ENCODE measurements at regions not wholly inside any gene's neighbourhood (a gene's known extent, or its start where the extent isn't known, plus 50 kb on each side); places are given as distances from the start of the nearest gene placed in this dataset.

DNA sequence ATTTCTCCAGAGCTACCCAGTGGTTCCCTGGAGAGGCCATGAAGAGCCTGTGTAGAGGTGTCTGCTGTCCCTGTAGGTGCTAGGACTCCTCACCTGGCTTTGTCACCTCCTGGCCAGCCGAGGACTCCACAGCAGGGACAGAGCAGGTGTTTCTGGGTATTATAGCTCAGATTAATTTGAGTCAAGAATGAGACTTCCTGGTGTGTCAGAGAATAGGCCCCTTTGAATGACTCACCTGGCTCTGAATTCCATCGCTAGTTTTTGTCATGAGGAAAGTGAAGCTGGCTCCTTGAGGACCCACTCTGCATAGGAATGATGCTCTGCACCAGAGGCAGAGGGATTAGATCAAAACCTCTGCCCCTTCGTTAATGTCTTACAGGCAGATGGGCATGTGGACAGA, 167.5 kb upstream of the TOPAZ1 start:
- DNase-seq (ENCODE audit: low read depth) = no peak
- no peak for TF ChIP-seq CTCF (IDR thresholded peaks at IDR 0.05; ENCODE audit: insufficient read depth, low read depth, low read length, missing control alignments)
- H3K4me3 ChIP-seq (ENCODE audit: low read depth, low read length) = no peak overlapping the region

DNA sequence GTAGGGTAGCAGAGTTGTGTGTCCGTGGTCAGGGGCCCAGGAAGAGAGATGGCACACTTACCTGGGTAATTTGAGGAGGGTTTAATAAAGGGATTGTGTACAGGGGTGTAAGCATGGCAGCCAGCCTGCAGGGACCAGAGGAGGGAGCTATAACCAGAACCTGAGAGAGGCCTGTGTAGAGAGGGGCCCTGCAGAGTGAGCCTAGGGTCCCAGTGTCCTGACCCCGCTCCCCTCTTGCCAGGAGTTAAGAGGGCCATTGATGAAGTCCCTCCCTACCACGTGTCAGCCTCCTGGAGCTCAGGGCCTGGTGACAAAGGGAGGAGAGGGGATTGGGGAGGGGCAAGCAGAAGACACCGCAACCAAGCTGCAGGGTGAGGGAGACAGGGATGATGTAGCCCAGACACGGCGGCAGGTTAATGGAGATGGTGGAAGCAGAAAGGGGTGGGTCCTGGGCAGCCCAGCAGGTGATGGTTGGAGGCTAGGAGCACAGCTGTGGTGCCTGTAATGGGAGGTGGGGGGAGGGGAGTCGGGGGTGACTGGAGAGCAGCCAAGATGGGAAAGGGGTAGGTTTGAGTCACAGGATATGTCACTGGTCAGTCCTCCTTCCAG, 165.4 kb upstream of the TOPAZ1 start:
- no peak for TF ChIP-seq CTCF (IDR thresholded peaks at IDR 0.05; ENCODE audit: insufficient read depth, low read depth, low read length, missing control alignments)

DNA sequence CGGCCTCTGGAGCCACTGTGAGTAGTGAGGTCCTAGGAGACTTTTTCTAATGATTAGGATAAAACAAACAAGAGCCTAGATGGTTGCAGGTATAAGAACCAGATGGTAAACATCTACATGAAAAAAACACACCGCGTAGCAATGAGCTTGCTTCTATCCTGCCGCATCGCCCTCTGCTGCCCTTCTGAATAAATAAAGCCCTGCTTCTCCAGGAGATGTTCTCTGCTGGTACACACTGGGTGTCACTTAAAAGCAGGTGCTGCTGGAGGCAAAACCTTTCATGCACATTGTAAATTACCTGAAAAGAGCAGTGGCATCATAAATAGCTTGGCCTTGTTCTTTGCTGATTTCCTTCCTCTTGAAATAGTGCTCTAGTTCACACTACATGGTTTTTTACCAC, 164.4 kb upstream of the TOPAZ1 start:
- no peak for TF ChIP-seq CTCF (IDR thresholded peaks at IDR 0.05; ENCODE audit: insufficient read depth, low read depth, low read length, missing control alignments)
- DNase-seq (ENCODE audit: low read depth) = peak; percentile 33
- H3K4me3 ChIP-seq (ENCODE audit: low read depth, low read length) = no peak overlapping the region

More for the DNA sequence above, 165.4 kb upstream of the TOPAZ1 start:
- DNase-seq (ENCODE audit: low read depth) = no peak
- H3K4me3 ChIP-seq (ENCODE audit: low read depth, low read length) = no peak overlapping the region

- DNase-seq (ENCODE audit: low read depth) = no peak
- H3K4me3 ChIP-seq (ENCODE audit: low read depth, low read length) = no peak overlapping the region
- no peak for TF ChIP-seq CTCF (IDR thresholded peaks at IDR 0.05; ENCODE audit: insufficient read depth, low read depth, low read length, missing control alignments)
Observed at GRCh38 chr3:44078863-44079262, 162.8 kb upstream of the TOPAZ1 start.

GRCh38 chr3:44079916-44080315, 161.8 kb upstream of the TOPAZ1 start:
- no peak overlapping the region for H3K4me3 ChIP-seq (ENCODE audit: low read depth, low read length)
- TF ChIP-seq CTCF (IDR thresholded peaks at IDR 0.05; ENCODE audit: insufficient read depth, low read depth, low read length, missing control alignments) = no peak
- no peak for DNase-seq (ENCODE audit: low read depth)

GRCh38 chr3:44080474-44081072, 161.1 kb upstream of the TOPAZ1 start:
- no peak for TF ChIP-seq CTCF (IDR thresholded peaks at IDR 0.05; ENCODE audit: insufficient read depth, low read depth, low read length, missing control alignments)
- H3K4me3 ChIP-seq (ENCODE audit: low read depth, low read length) = no peak overlapping the region
- DNase-seq (ENCODE audit: low read depth) = no peak

DNA sequence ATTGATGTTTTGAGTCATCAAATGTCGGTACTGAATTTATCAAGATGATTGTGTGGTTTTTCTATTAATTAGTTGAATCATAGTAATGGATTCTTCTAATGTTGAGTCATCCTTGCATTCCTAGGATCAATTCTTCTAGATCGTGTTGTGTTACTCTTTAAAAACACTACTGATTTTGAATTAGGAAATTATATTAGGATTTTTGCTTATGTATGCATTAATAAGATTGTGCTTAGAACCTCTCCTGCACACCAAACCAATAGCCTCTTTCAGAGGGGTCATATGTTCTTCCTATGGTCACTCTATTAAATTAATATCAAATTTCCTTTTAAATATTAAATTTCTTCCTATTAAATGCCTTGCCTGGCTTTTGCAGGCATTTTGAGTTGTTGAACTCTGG, 151.7 kb upstream of the TOPAZ1 start:
- DNase-seq (ENCODE audit: low read depth) = no peak
- H3K4me3 ChIP-seq (ENCODE audit: low read depth, low read length) = no peak overlapping the region
- TF ChIP-seq CTCF (IDR thresholded peaks at IDR 0.05; ENCODE audit: insufficient read depth, low read depth, low read length, missing control alignments) = no peak
